CD4-positive, alpha-beta T cell (primary cell): ENCODE measurements at regions not wholly inside any gene's neighbourhood (a gene's known extent, or its start where the extent isn't known, plus 50 kb on each side); places are given as distances from the start of the nearest gene placed in this dataset.

ENCODE experiments used
- ATAC-seq: fragments of 200-7000 bp; cut with Tn5 transposase; one replicate; pipeline ENCODE4 v1.10.0; 2022; ENCODE audit warnings: mild to moderate bottlenecking; ENCODE audit not compliant: poor library complexity
- CTCF ChIA-PET: fragments of 350-600 bp; sonication (Branson Sonifier 250); formaldehyde crosslinking; loops from one replicate; lab custom pipeline; 2021; ENCODE audit warnings: antibody characterized with exemption, inconsistent platforms; lab: Charles Lee
- POLR2A ChIA-PET: fragments of 350-600 bp; sonication (Branson Sonifier 250); formaldehyde crosslinking; loops from one replicate; lab custom pipeline; 2021; ENCODE audit warnings: antibody characterized with exemption, inconsistent platforms; lab: Charles Lee
- DNase-seq, 14 experiments: peaks; one replicate each; pipeline ENCODE4 v3.0.0-alpha.2; 2013 to 2020; ENCODE audit warnings: mixed read lengths in 2 of 14
- H3K27ac ChIP-seq, 2 donors: one replicate each; pipeline versions ENCODE4 v1.5.1 to v1.7.0; 2013; ENCODE audit warnings: low read length in 2 of 2, low read depth in 1 of 2, mild to moderate bottlenecking in 1 of 2
- H3K27me3 ChIP-seq, 2 experiments: 1 replicate in 1 of 2; 2 replicates in 1 of 2; pipeline versions ENCODE4 v1.6.1 to v1.7.0; 2013; ENCODE audit warnings: low read length in 2 of 2, control low read depth in 1 of 2, mild to moderate bottlenecking in 1 of 2, moderate library complexity in 1 of 2; ENCODE audit not compliant: insufficient read depth in 2 of 2, control insufficient read depth in 1 of 2
- H3K36me3 ChIP-seq: one replicate; pipeline ENCODE4 v1.6.1; 2013; ENCODE audit warnings: low read length, control low read depth; ENCODE audit not compliant: insufficient read depth
- H3K4me1 ChIP-seq: one replicate; pipeline ENCODE4 v1.6.1; 2013; ENCODE audit warnings: low read length, control low read depth; ENCODE audit not compliant: insufficient read depth
- H3K4me3 ChIP-seq: one replicate; pipeline ENCODE4 v1.5.1; 2013; ENCODE audit warnings: mild to moderate bottlenecking, low read length, moderate library complexity
- H3K9me3 ChIP-seq, 2 experiments: 1 replicate in 1 of 2; 2 replicates in 1 of 2; pipeline versions ENCODE4 v1.6.1 to v1.7.0; 2013; ENCODE audit warnings: low read length in 2 of 2, mild to moderate bottlenecking in 2 of 2, control low read depth in 1 of 2, moderate library complexity in 1 of 2; ENCODE audit not compliant: control insufficient read depth in 1 of 2, insufficient read depth in 1 of 2
- H3K27ac Mint-ChIP-seq: one replicate; pipeline ENCODE4 v1.8.0; 2020; ENCODE audit warnings: mixed read lengths
- H3K27me3 Mint-ChIP-seq: one replicate; pipeline ENCODE4 v1.8.0; 2021; ENCODE audit warnings: mixed read lengths
- H3K36me3 Mint-ChIP-seq: one replicate; pipeline ENCODE4 v1.8.0; 2021; ENCODE audit warnings: low read depth, mixed read lengths
- H3K4me1 Mint-ChIP-seq: one replicate; pipeline ENCODE4 v1.8.0; 2021; ENCODE audit warnings: low read depth, mixed read lengths
- H3K4me3 Mint-ChIP-seq: one replicate; pipeline ENCODE4 v1.8.0; 2020; ENCODE audit warnings: mild to moderate bottlenecking, mixed read lengths
- H3K9me3 Mint-ChIP-seq: one replicate; pipeline ENCODE4 v1.8.0; 2020; ENCODE audit warnings: mixed read lengths
- CTCF ChIP-seq: fragments of 200-600 bp; IDR thresholded peaks from one replicate; pipeline ENCODE4 v1.8.0; 2022; ENCODE audit warnings: antibody characterized with exemption, mild to moderate bottlenecking
- intact Hi-C, 2 experiments: fragments of 100-400 bp; cut with DNase I in 1 of 2; cut with micrococcal nuclease in 1 of 2; formaldehyde crosslinking; loops; one replicate each; pipeline versions ENCODE4 v1.15.1 to v1.9.0; 2023 to 2025; cut with DNase I, micrococcal nuclease

- H3K27ac ChIP-seq, result no peak overlapping the region
- CTCF ChIA-PET, result no interaction called here
- Mint-ChIP-seq H3K4me3 (no peak overlapping the region), H3K9me3 (no peaks in the 10 kb centered on the region), H3K36me3 (no peaks in the 10 kb centered on the region), H3K27ac (no peak overlapping the region), H3K27me3 (no peaks in the 10 kb centered on the region), H3K4me1 (no peaks in the 10 kb centered on the region)
- POLR2A ChIA-PET, result no interaction called here
- TF ChIP-seq CTCF, result no peak
- H3K36me3 ChIP-seq, result no peaks in the 10 kb centered on the region
- intact Hi-C loops, result no loop called here
- H3K9me3 ChIP-seq, result peaks cover 0 to 3% of the 10 kb centered on the region in 2 experiments
- DNase-seq (no peak), ATAC-seq (no peak)
- H3K27me3 ChIP-seq, result no peaks in the 10 kb centered on the region
- no peak overlapping the region for H3K4me3 ChIP-seq
- no peaks in the 10 kb centered on the region for H3K4me1 ChIP-seq
Measured at GRCh38 chr2:216911008-216911407, 51.1 kb upstream of the TNP1 start.

DNA sequence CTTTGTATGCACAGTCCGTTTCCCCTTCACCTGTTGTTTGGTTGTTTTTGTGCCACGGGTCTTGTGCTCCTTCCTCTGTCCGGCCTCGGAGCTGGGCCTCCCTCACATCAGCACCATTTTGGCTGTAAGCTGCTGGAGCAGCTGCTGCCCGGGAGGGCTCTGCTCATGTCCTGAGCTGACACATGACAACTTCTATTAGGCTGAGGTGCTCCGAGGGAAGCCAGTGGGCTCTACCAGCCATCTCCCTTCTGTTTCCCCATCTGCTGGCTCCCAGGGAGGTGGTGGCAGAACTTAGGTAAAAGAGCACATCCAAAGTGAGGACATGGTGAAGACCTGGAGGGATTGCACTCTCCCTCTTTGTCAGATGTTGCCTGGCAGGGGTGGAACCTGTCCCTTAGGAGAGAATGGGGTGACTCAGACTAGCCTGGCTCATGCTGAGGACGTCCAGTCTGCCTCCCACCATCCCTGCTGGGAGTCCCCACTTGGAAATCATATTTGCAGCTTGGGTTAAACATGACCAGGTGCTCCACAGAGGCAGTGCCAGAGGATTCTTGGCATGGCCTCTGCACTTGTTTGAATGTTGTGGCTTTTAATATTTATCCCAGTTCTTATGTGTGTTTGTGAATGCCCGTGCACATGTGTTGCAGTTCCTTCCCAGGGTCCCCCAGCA lies 49.8 kb upstream of the TNP1 start:
- TF ChIP-seq CTCF, result no peak
- ChIA-PET CTCF (no interaction called here), POLR2A (no interaction called here)
- H3K27me3 Mint-ChIP-seq, result no peaks in the 10 kb centered on the region
- no peak for DNase-seq
- H3K4me3 Mint-ChIP-seq, result no peak overlapping the region
- no peaks in the 10 kb centered on the region for H3K4me1 Mint-ChIP-seq
- H3K27ac ChIP-seq, result no peak overlapping the region
- H3K9me3 ChIP-seq, result no peaks in the 10 kb centered on the region
- H3K27ac Mint-ChIP-seq, result no peak overlapping the region
- intact Hi-C loops, result loop anchor here in 1 of 2 experiments (2.0 kb wide), 1 partner anchor 23 kb away; no protein-coding TSS in a partner anchor
- no peak overlapping the region for H3K4me3 ChIP-seq
- no peak for ATAC-seq
- no peaks in the 10 kb centered on the region for H3K9me3 Mint-ChIP-seq
- H3K36me3 Mint-ChIP-seq, result no peaks in the 10 kb centered on the region
- no peaks in the 10 kb centered on the region for H3K27me3 ChIP-seq
- H3K4me1 ChIP-seq, result no peaks in the 10 kb centered on the region
- H3K36me3 ChIP-seq, result no peaks in the 10 kb centered on the region
